NCI-H774 (cell line): ENCODE measurements at regions not wholly inside any gene's neighbourhood (a gene's known extent, or its start where the extent isn't known, plus 50 kb on each side); places are given as distances from the start of the nearest gene placed in this dataset.
A peak's percentile ranks its signal among the peaks of the same experiment; 100 is the strongest.
"Not testable (repeated sequence)": the region's sequence is repeated elsewhere in the genome, so short reads cannot be mapped to it uniquely, and the experiment has no call there.

ENCODE experiments used
- DNase-seq: peaks from one replicate; lab custom pipeline; 2025; lab: John Stamatoyannopoulos, UW

- no peak for DNase-seq
Measured at GRCh38 chr20:6420336-6420735, 297.5 kb upstream of the FERMT1 start.

GRCh38 chr20:6418732-6419131, 295.9 kb upstream of the FERMT1 start:
- no peak for DNase-seq

GRCh38 chr20:6416371-6416770, 293.5 kb upstream of the FERMT1 start:
- no peak for DNase-seq

- no peak for DNase-seq
Measured at GRCh38 chr20:6411651-6412050, 288.8 kb upstream of the FERMT1 start.

GRCh38 chr20:6410721-6411120, 287.9 kb upstream of the FERMT1 start:
- no peak for DNase-seq

GRCh38 chr20:6407163-6407562, 284.3 kb upstream of the FERMT1 start:
- DNase-seq = no peak

- no peak for DNase-seq
Measured at GRCh38 chr20:6401893-6402557, 279.2 kb upstream of the FERMT1 start.

GRCh38 chr20:6397115-6397514, 274.3 kb upstream of the FERMT1 start:
- no peak for DNase-seq

GRCh38 chr20:6395695-6396094, 272.9 kb upstream of the FERMT1 start:
- DNase-seq = peak; percentile 78

GRCh38 chr20:6388671-6389197, 265.9 kb upstream of the FERMT1 start:
- DNase-seq = no peak

- DNase-seq = no peak
Measured at GRCh38 chr20:6384956-6385486, 262.2 kb upstream of the FERMT1 start.

- DNase-seq = no peak
Measured at GRCh38 chr20:6384380-6384779, 261.6 kb upstream of the FERMT1 start.

- DNase-seq = no peak
Measured at GRCh38 chr20:6381887-6382286, 259.1 kb upstream of the FERMT1 start.

- DNase-seq = no peak
Measured at GRCh38 chr20:6362245-6362644, 239.4 kb upstream of the FERMT1 start.

- no peak for DNase-seq
Measured at GRCh38 chr20:6360766-6361165, 237.9 kb upstream of the FERMT1 start.

GRCh38 chr20:6355754-6356451, 233.1 kb upstream of the FERMT1 start:
- DNase-seq = no peak

GRCh38 chr20:6348908-6349307, 226.1 kb upstream of the FERMT1 start:
- no peak for DNase-seq

GRCh38 chr20:6347916-6348315, 225.1 kb upstream of the FERMT1 start:
- DNase-seq = no peak

GRCh38 chr20:6341491-6341890, 218.7 kb upstream of the FERMT1 start:
- DNase-seq = no peak

- no peak for DNase-seq
Measured at GRCh38 chr20:6339176-6339575, 216.3 kb upstream of the FERMT1 start.

GRCh38 chr20:6333110-6333509, 210.3 kb upstream of the FERMT1 start:
- DNase-seq = no peak

GRCh38 chr20:6321235-6321634, 198.4 kb upstream of the FERMT1 start:
- not testable (repeated sequence) for DNase-seq
